ENCODE measurements at regions not wholly inside any gene's neighbourhood (a gene's known extent, or its start where the extent isn't known, plus 50 kb on each side); places are given as distances from the start of the nearest gene placed in this dataset.

DNA sequence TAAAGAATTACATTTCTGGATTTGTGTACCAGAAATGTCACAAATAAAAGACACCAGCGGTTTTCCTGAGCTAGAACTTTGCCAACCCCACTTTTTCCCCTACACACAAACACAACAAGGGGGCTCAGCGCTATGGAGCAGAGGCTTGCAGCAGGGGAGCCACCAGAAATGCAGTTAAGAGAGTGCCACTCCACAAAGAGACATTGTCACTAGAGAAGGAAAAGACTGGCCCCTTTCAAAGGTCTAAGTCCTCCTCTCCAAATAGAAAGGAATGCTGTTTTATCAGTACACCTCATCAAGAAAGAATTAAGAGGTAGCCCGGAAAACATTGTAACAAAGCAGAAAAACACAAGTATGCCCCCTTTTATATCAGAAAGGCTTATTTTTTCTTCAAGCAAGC, 419.5 kb downstream of the HNRNPD start:
- Histone ChIP-seq H3K9me2 (ENCODE audit: insufficient read depth, low read length) (no peaks in the 10 kb centered on the region), H3K4me2 (ENCODE audit: low read length) (no peak overlapping the region), H2AFZ (ENCODE audit: low read depth, low read length) (no peak overlapping the region), H3F3A (ENCODE audit: insufficient read depth, low read length, poor library complexity, severe bottlenecking) (no peaks in the 10 kb centered on the region), H3K9me3 (ENCODE audit: low read length) (no peaks in the 10 kb centered on the region), H3K27ac (ENCODE audit: low read length) (no peak overlapping the region), H3K9ac (ENCODE audit: low read length) (no peak overlapping the region), H3K27me3 (ENCODE audit: insufficient read depth, low read depth, low read length) (no peaks in the 10 kb centered on the region), H3K4me3 (ENCODE audit: low read length) (no peak overlapping the region), H3K79me2 (replicated peaks; ENCODE audit: insufficient read depth, low read length) (no peaks in the 10 kb centered on the region), H3K36me3 (ENCODE audit: insufficient read depth, low read length) (no peaks in the 10 kb centered on the region), H4K20me1 (ENCODE audit: insufficient read depth) (no peaks in the 10 kb centered on the region)
- TF ChIP-seq MXI1 (conservative IDR thresholded peaks at IDR 0.05; ENCODE audit: poor library complexity, severe bottlenecking): no peak
- TF ChIP-seq, protein P1, sequence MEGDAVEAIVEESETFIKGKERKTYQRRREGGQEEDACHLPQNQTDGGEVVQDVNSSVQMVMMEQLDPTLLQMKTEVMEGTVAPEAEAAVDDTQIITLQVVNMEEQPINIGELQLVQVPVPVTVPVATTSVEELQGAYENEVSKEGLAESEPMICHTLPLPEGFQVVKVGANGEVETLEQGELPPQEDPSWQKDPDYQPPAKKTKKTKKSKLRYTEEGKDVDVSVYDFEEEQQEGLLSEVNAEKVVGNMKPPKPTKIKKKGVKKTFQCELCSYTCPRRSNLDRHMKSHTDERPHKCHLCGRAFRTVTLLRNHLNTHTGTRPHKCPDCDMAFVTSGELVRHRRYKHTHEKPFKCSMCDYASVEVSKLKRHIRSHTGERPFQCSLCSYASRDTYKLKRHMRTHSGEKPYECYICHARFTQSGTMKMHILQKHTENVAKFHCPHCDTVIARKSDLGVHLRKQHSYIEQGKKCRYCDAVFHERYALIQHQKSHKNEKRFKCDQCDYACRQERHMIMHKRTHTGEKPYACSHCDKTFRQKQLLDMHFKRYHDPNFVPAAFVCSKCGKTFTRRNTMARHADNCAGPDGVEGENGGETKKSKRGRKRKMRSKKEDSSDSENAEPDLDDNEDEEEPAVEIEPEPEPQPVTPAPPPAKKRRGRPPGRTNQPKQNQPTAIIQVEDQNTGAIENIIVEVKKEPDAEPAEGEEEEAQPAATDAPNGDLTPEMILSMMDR (IDR thresholded peaks at IDR 0.05; ENCODE audit: poor library complexity, severe bottlenecking): no peak
- TF ChIP-seq RAD21 (conservative IDR thresholded peaks at IDR 0.05): no peak
- TF ChIP-seq, protein P2, sequence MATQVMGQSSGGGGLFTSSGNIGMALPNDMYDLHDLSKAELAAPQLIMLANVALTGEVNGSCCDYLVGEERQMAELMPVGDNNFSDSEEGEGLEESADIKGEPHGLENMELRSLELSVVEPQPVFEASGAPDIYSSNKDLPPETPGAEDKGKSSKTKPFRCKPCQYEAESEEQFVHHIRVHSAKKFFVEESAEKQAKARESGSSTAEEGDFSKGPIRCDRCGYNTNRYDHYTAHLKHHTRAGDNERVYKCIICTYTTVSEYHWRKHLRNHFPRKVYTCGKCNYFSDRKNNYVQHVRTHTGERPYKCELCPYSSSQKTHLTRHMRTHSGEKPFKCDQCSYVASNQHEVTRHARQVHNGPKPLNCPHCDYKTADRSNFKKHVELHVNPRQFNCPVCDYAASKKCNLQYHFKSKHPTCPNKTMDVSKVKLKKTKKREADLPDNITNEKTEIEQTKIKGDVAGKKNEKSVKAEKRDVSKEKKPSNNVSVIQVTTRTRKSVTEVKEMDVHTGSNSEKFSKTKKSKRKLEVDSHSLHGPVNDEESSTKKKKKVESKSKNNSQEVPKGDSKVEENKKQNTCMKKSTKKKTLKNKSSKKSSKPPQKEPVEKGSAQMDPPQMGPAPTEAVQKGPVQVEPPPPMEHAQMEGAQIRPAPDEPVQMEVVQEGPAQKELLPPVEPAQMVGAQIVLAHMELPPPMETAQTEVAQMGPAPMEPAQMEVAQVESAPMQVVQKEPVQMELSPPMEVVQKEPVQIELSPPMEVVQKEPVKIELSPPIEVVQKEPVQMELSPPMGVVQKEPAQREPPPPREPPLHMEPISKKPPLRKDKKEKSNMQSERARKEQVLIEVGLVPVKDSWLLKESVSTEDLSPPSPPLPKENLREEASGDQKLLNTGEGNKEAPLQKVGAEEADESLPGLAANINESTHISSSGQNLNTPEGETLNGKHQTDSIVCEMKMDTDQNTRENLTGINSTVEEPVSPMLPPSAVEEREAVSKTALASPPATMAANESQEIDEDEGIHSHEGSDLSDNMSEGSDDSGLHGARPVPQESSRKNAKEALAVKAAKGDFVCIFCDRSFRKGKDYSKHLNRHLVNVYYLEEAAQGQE (IDR thresholded peaks at IDR 0.05; ENCODE audit: borderline replicate concordance): no peak
- TF ChIP-seq POLR2AphosphoS5 (IDR thresholded peaks at IDR 0.05): no peak
- no peak for TF ChIP-seq EZH2 (IDR thresholded peaks at IDR 0.05; ENCODE audit: borderline replicate concordance, insufficient read depth, low read length, poor library complexity, severe bottlenecking)
- TF ChIP-seq EP300 (conservative IDR thresholded peaks at IDR 0.05; ENCODE audit: poor library complexity, severe bottlenecking): no peak

DNA sequence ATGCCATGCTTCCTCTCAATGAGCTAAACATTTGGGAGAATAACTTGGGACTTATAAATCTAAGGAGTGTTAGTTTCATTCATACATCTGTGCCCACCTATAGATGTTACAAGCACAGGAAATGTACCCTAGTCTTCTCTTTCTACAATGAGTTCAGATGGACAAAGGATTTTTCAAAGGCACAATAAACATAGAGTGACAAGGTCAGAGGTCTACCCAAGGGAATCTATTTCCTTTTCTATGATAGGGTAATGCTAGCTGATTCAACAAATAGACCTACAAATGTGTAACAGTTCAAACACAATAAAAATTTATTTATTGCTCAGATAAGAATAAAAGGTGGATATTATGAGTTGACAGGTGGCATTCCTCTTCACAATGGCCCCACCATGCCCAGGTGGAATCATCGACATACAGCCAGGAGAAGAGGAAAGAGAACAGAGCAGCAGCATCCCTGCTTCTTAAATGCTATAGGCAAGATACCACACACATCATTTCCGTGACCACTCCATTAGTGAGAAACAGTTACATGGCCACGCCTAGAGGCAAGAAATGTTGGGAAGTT, 421.8 kb downstream of the HNRNPD start:
- no peaks in the 10 kb centered on the region for H3K36me3 ChIP-seq (ENCODE audit: insufficient read depth, low read length)
- no peaks in the 10 kb centered on the region for H3K79me2 ChIP-seq (replicated peaks; ENCODE audit: insufficient read depth, low read length)
- no peaks in the 10 kb centered on the region for H3K27me3 ChIP-seq (ENCODE audit: insufficient read depth, low read depth, low read length)
- H3K9ac ChIP-seq (ENCODE audit: low read length): no peak overlapping the region
- no peak overlapping the region for H3K4me2 ChIP-seq (ENCODE audit: low read length)
- no peak overlapping the region for H2AFZ ChIP-seq (ENCODE audit: low read depth, low read length)
- TF ChIP-seq RAD21 (conservative IDR thresholded peaks at IDR 0.05): no peak
- TF ChIP-seq, protein P2 (IDR thresholded peaks at IDR 0.05; ENCODE audit: borderline replicate concordance): no peak
- no peaks in the 10 kb centered on the region for H4K20me1 ChIP-seq (ENCODE audit: insufficient read depth)
- no peaks in the 10 kb centered on the region for H3F3A ChIP-seq (ENCODE audit: insufficient read depth, low read length, poor library complexity, severe bottlenecking)
- no peak overlapping the region for H3K4me3 ChIP-seq (ENCODE audit: low read length)
- no peak overlapping the region for H3K27ac ChIP-seq (ENCODE audit: low read length)
- H3K9me3 ChIP-seq (ENCODE audit: low read length): no peaks in the 10 kb centered on the region
- H3K9me2 ChIP-seq (ENCODE audit: insufficient read depth, low read length): no peaks in the 10 kb centered on the region
